SH-SY5Y (cell line): ENCODE measurements at regions not wholly inside any gene's neighbourhood (a gene's known extent, or its start where the extent isn't known, plus 50 kb on each side); places are given as distances from the start of the nearest gene placed in this dataset.

Source experiments
- GATA2 ChIP-seq: IDR thresholded peaks from 2 replicates; pipeline ENCODE4 v1.6.1; 2011; ENCODE audit warnings: mild to moderate bottlenecking, low read depth, low read length
- GATA3 ChIP-seq: IDR thresholded peaks from 2 replicates; pipeline ENCODE4 v1.6.1; 2011; ENCODE audit warnings: low read depth, mild to moderate bottlenecking, low read length, moderate library complexity

DNA sequence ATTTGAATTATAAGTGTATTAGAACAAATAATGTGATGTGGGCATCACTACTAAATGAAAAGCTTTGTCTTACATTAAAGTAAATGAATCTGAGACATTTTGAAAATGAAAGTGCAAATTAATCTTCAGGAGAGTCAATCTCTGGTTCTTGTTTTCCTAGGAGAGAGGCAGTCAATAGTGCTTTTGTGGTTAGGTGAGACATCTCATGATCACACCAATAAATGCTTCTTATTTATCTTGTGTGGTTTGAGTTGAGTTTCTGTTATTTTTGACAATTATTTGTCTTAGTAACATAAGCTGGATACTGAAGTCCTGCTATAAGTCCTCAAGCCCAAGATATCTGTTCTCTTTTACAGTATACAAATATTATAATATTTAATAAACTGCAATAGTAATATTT lies 1378.0 kb upstream of the PCDH9 start:
- no peak for TF ChIP-seq GATA2
- TF ChIP-seq GATA3: no peak
